Activated naive CD8-positive, alpha-beta T cell treated with anti-CD3 and anti-CD28 coated beads for 36 hours (primary cell): ENCODE measurements at regions not wholly inside any gene's neighbourhood (a gene's known extent, or its start where the extent isn't known, plus 50 kb on each side); places are given as distances from the start of the nearest gene placed in this dataset.
"Not testable (repeated sequence)": the region's sequence is repeated elsewhere in the genome, so short reads cannot be mapped to it uniquely, and the experiment has no call there.

Source experiments
- DNase-seq: peaks from one replicate; pipeline ENCODE4 v3.0.0; 2021
- H3K27ac Mint-ChIP-seq: one replicate; pipeline ENCODE4 v1.8.0; 2022; ENCODE audit warnings: mild to moderate bottlenecking, moderate library complexity, mixed read lengths
- H3K27me3 Mint-ChIP-seq: one replicate; pipeline ENCODE4 v1.8.0; 2022; ENCODE audit warnings: mild to moderate bottlenecking, mixed read lengths
- H3K36me3 Mint-ChIP-seq: one replicate; pipeline ENCODE4 v1.8.0; 2021; ENCODE audit warnings: mild to moderate bottlenecking, mixed read lengths
- H3K4me1 Mint-ChIP-seq: one replicate; pipeline ENCODE4 v1.8.0; 2021; ENCODE audit warnings: mixed read lengths
- H3K4me3 Mint-ChIP-seq: one replicate; pipeline ENCODE4 v1.8.0; 2022; ENCODE audit warnings: mild to moderate bottlenecking, moderate library complexity, mixed read lengths
- H3K9me3 Mint-ChIP-seq: one replicate; pipeline ENCODE4 v1.8.0; 2022; ENCODE audit warnings: mixed read lengths

DNA sequence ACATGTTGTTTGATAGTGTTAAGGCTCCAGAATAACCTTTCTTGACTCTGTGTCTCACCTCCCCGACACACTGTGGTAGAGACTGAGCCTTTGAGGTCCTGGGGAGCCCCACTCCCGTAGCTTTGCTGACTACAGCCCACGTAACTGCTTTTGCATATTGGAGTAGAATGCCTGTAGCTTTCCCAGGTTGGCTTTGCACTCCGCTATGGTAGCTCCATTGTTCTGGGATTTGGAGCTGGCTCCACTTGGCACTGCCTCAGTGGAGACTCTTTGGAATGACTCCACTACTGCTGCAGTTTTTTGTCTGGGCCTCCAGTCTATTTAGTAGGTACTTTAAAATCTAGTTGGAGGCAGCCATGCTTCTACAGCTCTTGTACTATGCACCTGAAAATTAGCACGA lies 56.2 kb upstream of the ANXA1 start:
- DNase-seq = no peak
- H3K4me3 Mint-ChIP-seq = no peak overlapping the region
- H3K27me3 Mint-ChIP-seq = no peaks in the 10 kb centered on the region
- H3K9me3 Mint-ChIP-seq = no peaks in the 10 kb centered on the region
- no peaks in the 10 kb centered on the region for H3K36me3 Mint-ChIP-seq
- H3K27ac Mint-ChIP-seq = no peak overlapping the region
- H3K4me1 Mint-ChIP-seq = peaks cover 3% of the 10 kb centered on the region

DNA sequence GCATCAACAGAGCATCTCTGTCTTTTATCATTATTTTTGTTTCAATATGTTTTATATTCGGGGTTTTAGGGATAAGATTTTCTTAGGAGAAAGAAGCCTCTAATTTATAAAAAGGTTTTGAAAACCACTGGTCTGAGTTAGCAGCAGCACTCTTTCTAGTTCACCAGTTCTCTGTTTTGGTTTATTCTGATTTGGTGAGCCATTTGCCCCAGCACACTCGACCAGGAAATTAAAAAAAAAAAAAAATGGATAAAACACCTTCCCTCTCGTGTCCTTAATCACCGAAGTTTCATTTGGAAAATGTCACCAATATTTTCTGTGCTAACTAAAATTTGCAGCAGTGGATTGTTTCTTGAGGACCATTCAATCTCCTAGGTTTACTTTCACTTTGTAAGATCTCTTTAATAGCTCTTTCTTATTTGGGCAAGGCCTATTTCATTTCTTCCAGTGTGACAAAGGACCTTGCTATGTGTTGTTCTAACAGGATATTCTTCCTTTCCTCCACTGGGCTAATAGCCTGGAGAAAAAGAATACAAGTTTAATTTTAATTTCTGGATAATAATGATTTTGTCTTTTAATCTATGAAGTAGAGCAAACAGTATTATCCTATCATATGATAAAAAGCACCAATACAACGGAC lies 57.8 kb upstream of the ANXA1 start:
- peaks cover 3% of the 10 kb centered on the region for H3K4me1 Mint-ChIP-seq
- H3K36me3 Mint-ChIP-seq = no peaks in the 10 kb centered on the region
- no peaks in the 10 kb centered on the region for H3K9me3 Mint-ChIP-seq
- H3K4me3 Mint-ChIP-seq = no peak overlapping the region
- H3K27ac Mint-ChIP-seq = no peak overlapping the region
- DNase-seq = no peak
- H3K27me3 Mint-ChIP-seq = no peaks in the 10 kb centered on the region

DNA sequence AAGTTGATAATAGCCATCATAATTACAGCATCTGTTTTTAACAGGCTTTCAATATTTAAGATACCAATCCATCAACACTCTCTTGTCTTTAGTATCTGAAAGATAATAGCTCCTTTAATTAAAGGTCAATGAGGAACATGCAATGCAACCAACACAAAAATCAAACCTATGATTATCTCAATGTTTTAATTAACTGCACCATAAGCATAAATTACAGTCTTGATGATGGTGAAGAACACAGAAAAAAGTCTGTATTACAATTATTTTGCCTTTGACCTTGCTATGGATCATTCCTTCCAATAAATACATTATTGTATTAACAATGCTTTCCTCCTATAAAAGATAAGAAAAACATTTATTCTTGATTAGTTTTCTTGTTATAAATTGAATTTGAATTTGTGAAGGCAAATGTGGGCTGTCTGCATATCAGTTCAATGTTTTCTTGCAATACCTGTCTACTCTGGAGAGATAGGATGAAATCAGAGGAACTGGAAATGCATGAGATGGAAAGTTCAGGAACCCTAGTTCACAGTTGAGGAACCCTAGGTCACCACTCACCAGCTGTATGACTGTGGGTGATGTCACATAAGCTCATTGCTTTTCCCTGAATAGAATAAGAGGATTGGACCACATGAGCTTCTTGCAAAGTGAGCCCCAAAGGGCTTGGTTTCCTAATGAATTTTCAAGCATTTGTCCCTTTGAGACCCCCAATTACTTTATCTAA lies 58.5 kb upstream of the ANXA1 start:
- no peak overlapping the region for H3K27ac Mint-ChIP-seq
- no peak for DNase-seq
- H3K36me3 Mint-ChIP-seq = no peaks in the 10 kb centered on the region
- H3K4me1 Mint-ChIP-seq = peaks cover 3% of the 10 kb centered on the region
- H3K4me3 Mint-ChIP-seq = no peak overlapping the region
- no peaks in the 10 kb centered on the region for H3K27me3 Mint-ChIP-seq
- no peaks in the 10 kb centered on the region for H3K9me3 Mint-ChIP-seq

DNA sequence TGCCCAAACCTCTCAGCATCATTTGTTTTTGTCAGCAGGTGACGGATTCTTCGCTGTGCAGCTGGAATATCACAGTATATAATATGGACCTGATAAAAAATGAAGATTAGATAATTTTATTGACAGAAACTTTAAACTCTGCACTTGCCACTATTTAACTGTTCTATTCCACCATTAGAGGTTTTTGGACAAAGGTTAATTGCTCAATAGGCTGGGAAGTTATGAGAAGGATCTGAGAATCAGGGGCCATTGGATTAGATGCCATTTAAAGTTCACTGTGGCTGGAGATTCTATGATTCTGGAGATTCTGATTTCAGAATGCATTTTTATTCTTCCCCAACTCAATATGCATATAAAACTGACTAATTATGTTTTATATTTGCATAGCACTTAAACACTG lies 59.8 kb upstream of the ANXA1 start:
- no peak for DNase-seq
- no peaks in the 10 kb centered on the region for H3K36me3 Mint-ChIP-seq
- peaks cover 3% of the 10 kb centered on the region for H3K27me3 Mint-ChIP-seq
- H3K4me3 Mint-ChIP-seq = no peak overlapping the region
- H3K27ac Mint-ChIP-seq = no peak overlapping the region
- no peaks in the 10 kb centered on the region for H3K9me3 Mint-ChIP-seq
- peaks cover 3% of the 10 kb centered on the region for H3K4me1 Mint-ChIP-seq

DNA sequence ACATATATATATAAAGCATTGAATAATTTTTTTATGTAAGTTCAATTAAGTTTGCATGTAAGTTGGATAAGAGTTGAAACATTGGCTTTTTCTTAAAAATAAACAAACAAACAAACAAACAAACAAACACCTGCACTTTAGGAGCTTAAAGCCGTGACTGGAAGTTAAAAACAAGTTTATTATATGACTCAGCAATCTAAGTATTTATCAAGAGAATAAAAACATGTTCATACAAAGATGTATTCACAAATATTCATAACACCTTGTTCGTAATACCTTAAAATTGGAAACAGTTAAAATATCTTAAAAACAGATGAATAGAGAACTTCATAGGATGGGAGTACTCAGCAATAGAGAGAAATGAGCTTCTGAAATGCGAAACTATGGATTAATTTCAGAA lies 61.5 kb upstream of the ANXA1 start:
- Mint-ChIP-seq H3K36me3 (no peaks in the 10 kb centered on the region), H3K4me1 (peaks cover 3% of the 10 kb centered on the region), H3K27me3 (peaks cover 8% of the 10 kb centered on the region), H3K27ac (no peak overlapping the region), H3K4me3 (no peak overlapping the region), H3K9me3 (no peaks in the 10 kb centered on the region)
- DNase-seq = no peak

DNA sequence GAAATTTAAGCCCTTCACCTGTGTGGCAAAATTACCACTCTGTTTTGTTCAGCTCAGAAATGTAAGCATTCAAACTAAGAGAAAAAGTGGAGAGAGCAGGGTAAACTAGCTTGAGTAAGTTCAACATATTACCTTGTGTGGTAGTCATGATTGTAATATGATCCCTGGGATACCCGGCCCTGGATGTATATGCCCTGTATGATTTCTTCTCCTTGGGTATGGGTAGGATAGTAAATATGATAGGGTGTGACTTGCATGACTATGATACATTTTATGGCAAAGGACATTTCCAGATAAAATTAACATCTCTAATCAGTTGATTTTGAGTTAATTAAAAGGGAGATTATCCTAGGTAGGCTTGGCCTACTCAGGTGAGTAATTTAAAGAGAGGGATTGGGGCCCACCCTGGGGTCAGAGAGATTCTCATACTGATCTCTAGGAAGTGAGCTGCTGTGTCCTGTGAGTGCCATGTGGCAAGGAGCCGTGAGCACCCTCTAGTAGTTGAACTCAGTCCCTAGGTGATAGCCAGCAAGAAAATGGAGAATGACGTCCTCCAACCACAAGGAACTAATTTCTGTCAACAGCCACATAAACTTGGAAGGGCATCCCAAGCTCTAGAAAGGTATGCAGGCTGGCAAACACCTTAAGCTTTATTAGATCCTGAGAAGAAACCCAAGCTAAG lies 62.2 kb upstream of the ANXA1 start:
- peaks cover 3% of the 10 kb centered on the region for H3K4me1 Mint-ChIP-seq
- H3K27ac Mint-ChIP-seq = no peak overlapping the region

DNA sequence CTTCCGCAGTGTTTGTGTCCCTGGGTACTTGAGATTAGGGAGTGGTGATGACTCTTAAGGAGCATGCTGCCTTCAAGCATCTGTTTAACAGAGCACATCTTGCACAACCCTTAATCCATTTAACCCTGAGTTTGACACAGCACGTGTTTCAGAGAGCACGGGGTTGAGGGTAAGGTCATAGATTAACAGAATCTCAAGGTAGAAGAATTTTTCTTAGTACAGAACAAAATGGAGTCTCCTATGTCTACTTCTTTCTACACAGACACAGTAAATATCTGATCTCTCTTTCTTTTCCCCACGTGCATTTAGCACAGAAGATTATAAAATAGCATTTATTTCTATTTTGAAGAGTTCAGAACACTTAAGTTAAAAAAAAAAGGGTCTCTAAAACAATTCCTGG lies 63.8 kb upstream of the ANXA1 start:
- H3K9me3 Mint-ChIP-seq, DNase-seq, H3K4me1 Mint-ChIP-seq, H3K27ac Mint-ChIP-seq, H3K36me3 Mint-ChIP-seq, H3K4me3 Mint-ChIP-seq: not testable (repeated sequence)
- H3K27me3 Mint-ChIP-seq = peaks cover 14% of the 10 kb centered on the region

More for the DNA sequence above, 62.2 kb upstream of the ANXA1 start:
- DNase-seq = no peak
- Mint-ChIP-seq H3K9me3 (no peaks in the 10 kb centered on the region), H3K36me3 (no peaks in the 10 kb centered on the region), H3K27me3 (peaks cover 11% of the 10 kb centered on the region), H3K4me3 (no peak overlapping the region)

DNA sequence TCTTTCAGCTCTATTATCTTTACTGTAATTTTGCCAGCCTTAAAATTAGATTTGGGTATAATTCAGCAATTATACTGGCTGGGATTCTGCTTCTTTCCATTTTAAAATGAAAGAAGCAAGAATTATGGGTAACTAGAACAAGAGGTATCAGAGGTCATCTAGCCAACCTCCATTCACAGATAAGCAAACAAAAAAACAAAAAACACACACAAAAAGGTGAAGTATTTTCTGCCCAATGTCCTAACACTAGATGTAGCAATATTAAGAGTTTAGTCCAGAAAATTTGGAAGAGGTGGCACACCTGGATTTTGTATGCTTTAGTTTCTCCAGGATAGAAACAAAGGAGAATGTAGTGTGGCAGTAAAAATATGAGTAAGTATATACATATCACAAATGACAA lies 68.1 kb upstream of the ANXA1 start:
- no peaks in the 10 kb centered on the region for H3K9me3 Mint-ChIP-seq
- no peak for DNase-seq
- H3K4me3 Mint-ChIP-seq = no peak overlapping the region
- H3K27ac Mint-ChIP-seq = no peak overlapping the region
- H3K27me3 Mint-ChIP-seq = peaks cover 19% of the 10 kb centered on the region
- H3K4me1 Mint-ChIP-seq = no peaks in the 10 kb centered on the region
- no peaks in the 10 kb centered on the region for H3K36me3 Mint-ChIP-seq

DNA sequence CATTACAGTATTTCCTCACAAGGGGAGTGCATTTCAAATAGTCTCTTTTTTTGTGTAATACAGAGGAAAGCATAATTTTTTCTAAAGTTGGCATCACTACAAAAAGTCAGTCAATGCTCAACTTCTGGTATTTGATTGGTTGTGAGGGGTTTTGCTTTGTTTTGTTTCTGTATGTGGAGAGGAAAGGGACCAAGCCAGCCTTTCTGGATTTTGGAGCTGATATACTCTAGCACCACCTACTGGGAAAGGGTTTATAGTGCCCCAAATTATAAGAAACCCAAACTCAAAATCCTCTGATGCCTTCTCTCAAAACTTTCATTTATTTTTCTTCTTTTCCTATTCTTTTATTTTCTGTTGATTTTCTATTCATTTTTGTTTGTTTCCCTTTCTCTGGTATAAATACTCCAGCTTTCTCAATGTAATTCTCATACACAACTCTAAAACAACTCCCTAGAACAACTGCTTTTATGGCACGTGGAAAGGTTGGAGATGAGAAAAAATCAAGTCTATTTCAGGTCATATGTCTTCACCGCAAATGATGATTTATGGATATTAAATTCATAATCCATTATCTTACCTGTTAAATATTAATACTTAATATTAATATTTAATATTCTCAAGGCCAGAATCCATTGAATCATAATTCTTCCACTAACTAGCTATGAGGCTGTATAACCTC lies 69.5 kb upstream of the ANXA1 start:
- Mint-ChIP-seq H3K27me3 (peaks cover 17% of the 10 kb centered on the region), H3K9me3 (no peaks in the 10 kb centered on the region), H3K4me3 (no peak overlapping the region), H3K4me1 (no peaks in the 10 kb centered on the region), H3K36me3 (no peaks in the 10 kb centered on the region), H3K27ac (no peak overlapping the region)
- DNase-seq = no peak

DNA sequence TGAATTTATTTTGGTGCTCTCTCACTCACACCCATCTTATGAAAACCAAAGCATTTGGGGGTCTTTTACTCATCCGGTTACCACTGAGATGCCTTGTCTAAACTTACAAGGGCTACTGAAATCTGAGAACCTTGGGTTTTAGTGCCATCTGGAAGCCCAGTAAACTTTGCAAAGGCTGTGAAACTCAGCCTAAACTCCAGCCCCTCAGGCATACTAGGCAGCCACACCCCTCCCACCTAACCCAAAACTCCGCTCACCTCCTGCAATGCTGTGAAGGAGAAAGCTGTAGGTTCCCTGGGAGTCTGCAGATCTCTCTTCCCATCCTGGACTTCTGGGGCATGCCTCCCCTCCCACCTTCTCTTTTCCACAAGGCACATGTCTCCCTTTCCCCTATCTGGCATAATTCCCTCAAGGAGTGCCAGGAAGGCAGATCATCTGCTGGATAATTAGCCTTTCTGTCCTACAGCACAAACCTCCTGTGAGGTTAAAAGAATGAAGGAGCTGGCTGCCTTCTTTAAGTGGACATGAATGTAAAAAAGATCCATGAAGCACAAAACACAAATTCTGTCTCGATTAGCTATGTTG lies 71.5 kb upstream of the ANXA1 start:
- no peaks in the 10 kb centered on the region for H3K4me1 Mint-ChIP-seq
- no peak overlapping the region for H3K4me3 Mint-ChIP-seq
- no peak overlapping the region for H3K27ac Mint-ChIP-seq
- H3K27me3 Mint-ChIP-seq = peaks cover 14% of the 10 kb centered on the region
- no peak for DNase-seq
- no peaks in the 10 kb centered on the region for H3K36me3 Mint-ChIP-seq
- H3K9me3 Mint-ChIP-seq = no peaks in the 10 kb centered on the region

DNA sequence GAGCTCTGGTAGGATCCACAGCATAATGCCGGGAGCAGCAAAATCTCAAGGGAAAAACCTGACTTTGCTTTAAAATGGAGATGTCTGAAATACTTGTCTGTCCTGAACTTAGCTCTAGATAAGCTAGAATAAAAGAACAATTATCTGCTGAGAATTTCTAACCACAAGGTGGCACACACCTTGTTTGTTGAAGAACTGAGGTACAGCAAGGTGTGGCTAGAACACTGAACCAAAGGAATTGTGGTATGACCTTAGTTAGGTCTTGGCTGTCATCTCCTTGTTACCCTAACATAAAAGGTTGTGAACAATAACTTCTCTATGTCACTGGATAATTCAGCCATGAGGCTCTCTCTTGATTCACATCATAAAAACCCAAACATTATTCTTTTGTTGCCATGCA lies 72.3 kb upstream of the ANXA1 start:
- no peak for DNase-seq
- no peaks in the 10 kb centered on the region for H3K36me3 Mint-ChIP-seq
- no peak overlapping the region for H3K27ac Mint-ChIP-seq
- H3K9me3 Mint-ChIP-seq = no peaks in the 10 kb centered on the region
- H3K4me1 Mint-ChIP-seq = no peaks in the 10 kb centered on the region
- no peak overlapping the region for H3K4me3 Mint-ChIP-seq
- H3K27me3 Mint-ChIP-seq = peaks cover 10% of the 10 kb centered on the region

DNA sequence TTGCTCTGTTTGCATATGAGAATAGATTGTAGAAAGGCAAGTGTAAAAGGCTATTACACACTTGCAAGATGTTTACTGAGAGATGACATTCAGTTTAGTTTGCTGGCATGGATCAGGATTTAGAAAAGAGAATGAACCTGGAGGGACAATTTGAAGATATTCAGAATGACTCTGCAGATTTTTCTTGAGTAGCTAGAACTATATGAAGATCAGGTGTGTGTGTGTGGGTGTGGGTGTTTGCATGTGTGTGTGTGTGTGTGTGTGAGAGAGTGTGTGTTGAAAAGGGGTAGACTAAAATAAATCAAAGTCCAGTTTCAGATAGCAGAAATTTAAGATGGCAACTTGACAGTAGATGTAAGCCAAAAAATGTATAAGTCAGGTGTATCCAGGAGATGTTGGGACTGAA lies 74.0 kb upstream of the ANXA1 start:
- no peak overlapping the region for H3K4me3 Mint-ChIP-seq
- H3K36me3 Mint-ChIP-seq = no peaks in the 10 kb centered on the region
- no peak overlapping the region for H3K27ac Mint-ChIP-seq
- peaks cover 17% of the 10 kb centered on the region for H3K27me3 Mint-ChIP-seq
- DNase-seq = no peak
- H3K9me3 Mint-ChIP-seq = no peaks in the 10 kb centered on the region
- no peaks in the 10 kb centered on the region for H3K4me1 Mint-ChIP-seq

DNA sequence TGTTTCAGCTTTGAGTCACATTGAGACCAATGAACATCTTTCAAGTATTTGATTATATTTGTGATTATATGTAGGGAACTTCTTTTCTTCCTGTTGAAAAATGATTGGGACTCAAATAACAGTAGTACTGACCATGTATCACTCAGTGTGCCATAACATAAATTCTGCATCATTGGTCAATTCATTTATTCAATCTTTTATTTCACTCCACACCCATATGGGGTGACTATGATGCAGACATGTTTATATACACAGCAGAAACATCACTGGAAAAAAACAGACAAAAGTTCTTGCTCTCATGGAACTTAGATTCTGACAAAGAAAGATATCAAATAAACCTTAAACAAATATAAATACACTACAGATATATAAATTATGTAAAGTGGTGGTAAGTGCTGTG lies 74.7 kb upstream of the ANXA1 start:
- no peak for DNase-seq
- Mint-ChIP-seq H3K36me3 (no peaks in the 10 kb centered on the region), H3K9me3 (no peaks in the 10 kb centered on the region), H3K4me3 (no peak overlapping the region), H3K4me1 (no peaks in the 10 kb centered on the region), H3K27ac (no peak overlapping the region), H3K27me3 (peaks cover 21% of the 10 kb centered on the region)

DNA sequence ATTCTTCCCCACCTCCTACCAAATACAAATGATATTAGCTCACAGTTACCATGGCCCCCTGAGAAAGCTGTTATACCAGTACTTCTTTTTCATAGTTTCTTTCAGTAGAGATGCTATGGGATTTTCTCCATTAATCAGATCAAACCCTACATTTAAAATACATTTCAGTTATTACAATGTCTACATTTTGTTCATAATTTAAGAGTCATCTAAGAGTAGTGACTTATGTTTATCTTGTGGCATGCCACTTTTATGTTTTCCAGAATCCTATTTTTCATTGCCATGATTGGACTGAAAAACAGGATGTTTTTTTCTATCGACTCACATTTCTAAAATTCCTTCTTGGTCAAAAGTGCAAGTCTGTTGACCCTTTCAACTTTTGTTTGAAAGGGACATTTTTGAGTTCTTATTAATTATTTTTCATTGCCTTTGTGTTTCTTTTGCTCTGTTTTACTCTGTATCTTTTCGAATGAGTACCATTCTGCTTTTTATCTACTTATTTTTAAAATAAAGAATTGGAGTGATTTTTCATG lies 77.4 kb upstream of the ANXA1 start:
- H3K4me3 Mint-ChIP-seq = no peak overlapping the region
- H3K27ac Mint-ChIP-seq = no peak overlapping the region
- DNase-seq = no peak
- no peaks in the 10 kb centered on the region for H3K9me3 Mint-ChIP-seq
- H3K27me3 Mint-ChIP-seq = peaks cover 34% of the 10 kb centered on the region
- H3K4me1 Mint-ChIP-seq = no peaks in the 10 kb centered on the region
- H3K36me3 Mint-ChIP-seq = no peaks in the 10 kb centered on the region
